NB4 (cell line): ENCODE measurements at regions not wholly inside any gene's neighbourhood (a gene's known extent, or its start where the extent isn't known, plus 50 kb on each side); places are given as distances from the start of the nearest gene placed in this dataset.

Experiments
- CTCF ChIP-seq: IDR thresholded peaks from one replicate; pipeline ENCODE4 v1.5.1; 2012; ENCODE audit warnings: low read depth, low read length
- MYC ChIP-seq: IDR thresholded peaks from 2 replicates; pipeline ENCODE4 v1.6.1; 2011; ENCODE audit warnings: low read depth, low read length
- POLR2A ChIP-seq: IDR thresholded peaks from 2 replicates; pipeline ENCODE4 v1.6.1; 2011; ENCODE audit warnings: mild to moderate bottlenecking; ENCODE audit not compliant: insufficient read length; ENCODE audit errors: extremely low read depth
- TF ChIP-seq, protein P1 (sequence below): IDR thresholded peaks from 2 replicates; pipeline ENCODE4 v1.6.1; 2011; ENCODE audit warnings: low read depth, low read length

DNA sequence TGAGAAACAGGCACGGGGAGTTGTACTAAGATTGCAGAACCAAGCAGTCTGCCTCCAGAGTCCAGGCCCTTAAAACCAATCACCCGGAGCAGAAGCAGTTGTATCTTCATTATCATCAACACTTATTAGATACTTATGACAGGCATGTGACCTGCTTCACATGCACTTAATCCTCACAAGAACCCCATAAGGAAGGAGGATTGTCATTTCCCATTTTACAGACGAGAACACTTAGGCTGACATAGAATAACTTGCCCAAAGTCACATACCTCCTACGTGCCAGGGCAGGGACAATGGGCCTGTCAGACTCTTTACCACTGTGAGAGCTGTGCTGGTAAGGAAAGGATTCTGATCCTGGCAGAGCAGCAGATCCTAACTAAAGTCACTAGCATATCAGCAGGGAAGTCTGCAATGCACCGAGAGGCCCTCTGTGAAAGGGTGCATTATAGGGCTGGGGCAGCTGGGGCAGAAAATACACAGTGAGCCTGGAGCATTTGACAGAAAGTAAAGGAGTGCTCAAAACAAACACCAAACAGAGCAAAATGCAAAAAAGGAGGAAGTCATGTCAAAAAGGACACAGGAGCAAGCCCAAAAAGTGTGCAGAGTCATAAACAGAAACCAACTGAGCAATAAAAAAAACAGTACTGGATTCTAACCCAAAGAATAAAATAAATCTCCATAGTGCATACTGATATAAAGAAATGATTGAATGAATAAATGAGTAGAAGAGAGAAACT lies 55.9 kb upstream of the SP3 start:
- TF ChIP-seq CTCF: no peak
- no peak for TF ChIP-seq POLR2A
- TF ChIP-seq, protein P1, sequence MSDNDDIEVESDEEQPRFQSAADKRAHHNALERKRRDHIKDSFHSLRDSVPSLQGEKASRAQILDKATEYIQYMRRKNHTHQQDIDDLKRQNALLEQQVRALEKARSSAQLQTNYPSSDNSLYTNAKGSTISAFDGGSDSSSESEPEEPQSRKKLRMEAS: no peak
- no peak for TF ChIP-seq MYC
